Parathyroid adenoma (tissue), 2 donors: ENCODE measurements at regions not wholly inside any gene's neighbourhood (a gene's known extent, or its start where the extent isn't known, plus 50 kb on each side); places are given as distances from the start of the nearest gene placed in this dataset.

ENCODE experiments used
- H2AFZ ChIP-seq: fragments of 300-600 bp; sonication (generic); one replicate; pipeline ENCODE4 v1.7.0; 2017; ENCODE audit warnings: antibody characterized with exemption, mild to moderate bottlenecking
- H3K27ac ChIP-seq: fragments of 300-600 bp; sonication (generic); one replicate; pipeline ENCODE4 v1.7.0; 2017
- H3K27me3 ChIP-seq: fragments of 300-600 bp; sonication (generic); one replicate; pipeline ENCODE4 v1.7.0; 2017; ENCODE audit warnings: low read length; ENCODE audit not compliant: control insufficient read depth, insufficient read depth
- H3K36me3 ChIP-seq: fragments of 300-600 bp; sonication (generic); one replicate; pipeline ENCODE4 v1.7.0; 2017; ENCODE audit warnings: low read length; ENCODE audit not compliant: control insufficient read depth, insufficient read depth
- H3K4me1 ChIP-seq: fragments of 300-600 bp; sonication (generic); one replicate; pipeline ENCODE4 v1.7.0; 2017; ENCODE audit warnings: control low read depth
- H3K4me2 ChIP-seq: fragments of 300-600 bp; sonication (generic); one replicate; pipeline ENCODE4 v1.7.0; 2017; ENCODE audit warnings: low read length
- H3K4me3 ChIP-seq: fragments of 300-600 bp; sonication (generic); one replicate; pipeline ENCODE4 v1.7.0; 2017; ENCODE audit warnings: low read depth, low read length
- H3K79me2 ChIP-seq: fragments of 300-600 bp; sonication (generic); one replicate; pipeline ENCODE4 v1.7.0; 2017; ENCODE audit warnings: control low read depth
- H3K9ac ChIP-seq: fragments of 300-600 bp; sonication (generic); one replicate; pipeline ENCODE4 v1.7.0; 2017; ENCODE audit warnings: mild to moderate bottlenecking
- H3K9me3 ChIP-seq: fragments of 300-600 bp; sonication (generic); one replicate; pipeline ENCODE4 v1.7.0; 2017; ENCODE audit warnings: low read length; ENCODE audit not compliant: control insufficient read depth
- CTCF ChIP-seq: fragments of 300-600 bp; sonication (generic); IDR thresholded peaks from one replicate; pipeline ENCODE4 v1.7.0; 2017; ENCODE audit warnings: antibody characterized with exemption, mild to moderate bottlenecking
- donor health status: primary hyperparathyroidism.

GRCh38 chr2:59578349-59578748 lies 975.1 kb downstream of the BCL11A start:
- no peak for TF ChIP-seq CTCF
- H3K9ac ChIP-seq, result no peak overlapping the region
- no peaks in the 10 kb centered on the region for H3K9me3 ChIP-seq
- H3K27ac ChIP-seq, result no peak overlapping the region
- no peaks in the 10 kb centered on the region for H3K4me1 ChIP-seq
- H3K27me3 ChIP-seq, result no peaks in the 10 kb centered on the region
- no peaks in the 10 kb centered on the region for H3K36me3 ChIP-seq
- no peaks in the 10 kb centered on the region for H3K79me2 ChIP-seq
- no peak overlapping the region for H3K4me2 ChIP-seq
- no peak overlapping the region for H3K4me3 ChIP-seq
- H2AFZ ChIP-seq, result no peak overlapping the region

- Histone ChIP-seq H3K27ac (no peak overlapping the region), H3K4me1 (no peaks in the 10 kb centered on the region), H3K4me2 (no peak overlapping the region), H3K4me3 (no peak overlapping the region), H3K9ac (no peak overlapping the region), H2AFZ (no peak overlapping the region), H3K27me3 (no peaks in the 10 kb centered on the region), H3K9me3 (no peaks in the 10 kb centered on the region), H3K79me2 (no peaks in the 10 kb centered on the region), H3K36me3 (no peaks in the 10 kb centered on the region)
- TF ChIP-seq CTCF, result no peak
Measured at GRCh38 chr2:59575191-59575590, 978.3 kb downstream of the BCL11A start.

GRCh38 chr2:59572227-59572626 lies 981.2 kb downstream of the BCL11A start:
- H3K36me3 ChIP-seq, result no peaks in the 10 kb centered on the region
- H3K27me3 ChIP-seq, result no peaks in the 10 kb centered on the region
- H2AFZ ChIP-seq, result no peak overlapping the region
- H3K27ac ChIP-seq, result no peak overlapping the region
- no peaks in the 10 kb centered on the region for H3K79me2 ChIP-seq
- H3K4me1 ChIP-seq, result no peaks in the 10 kb centered on the region
- no peaks in the 10 kb centered on the region for H3K9me3 ChIP-seq
- no peak overlapping the region for H3K4me2 ChIP-seq
- H3K9ac ChIP-seq, result no peak overlapping the region
- H3K4me3 ChIP-seq, result no peak overlapping the region
- no peak for TF ChIP-seq CTCF

- H3K36me3 ChIP-seq, result no peaks in the 10 kb centered on the region
- no peaks in the 10 kb centered on the region for H3K9me3 ChIP-seq
- H3K4me2 ChIP-seq, result no peak overlapping the region
- H3K79me2 ChIP-seq, result no peaks in the 10 kb centered on the region
- no peak overlapping the region for H3K9ac ChIP-seq
- no peak overlapping the region for H3K4me3 ChIP-seq
- H3K4me1 ChIP-seq, result no peaks in the 10 kb centered on the region
- no peaks in the 10 kb centered on the region for H3K27me3 ChIP-seq
- no peak for TF ChIP-seq CTCF
- H3K27ac ChIP-seq, result no peak overlapping the region
- H2AFZ ChIP-seq, result no peak overlapping the region
Measured at GRCh38 chr2:59570818-59571217, 982.6 kb downstream of the BCL11A start.

- H2AFZ ChIP-seq, result no peak overlapping the region
- no peaks in the 10 kb centered on the region for H3K79me2 ChIP-seq
- no peak overlapping the region for H3K4me3 ChIP-seq
- no peak overlapping the region for H3K9ac ChIP-seq
- no peaks in the 10 kb centered on the region for H3K9me3 ChIP-seq
- no peak overlapping the region for H3K4me2 ChIP-seq
- no peaks in the 10 kb centered on the region for H3K4me1 ChIP-seq
- TF ChIP-seq CTCF, result no peak
- no peaks in the 10 kb centered on the region for H3K27me3 ChIP-seq
- H3K36me3 ChIP-seq, result no peaks in the 10 kb centered on the region
- H3K27ac ChIP-seq, result no peak overlapping the region
Measured at GRCh38 chr2:59569124-59569523, 984.3 kb downstream of the BCL11A start.
